ENCODE measurements at regions not wholly inside any gene's neighbourhood (a gene's known extent, or its start where the extent isn't known, plus 50 kb on each side); places are given as distances from the start of the nearest gene placed in this dataset.
"Not testable (repeated sequence)": the region's sequence is repeated elsewhere in the genome, so short reads cannot be mapped to it uniquely, and the experiment has no call there.

- no peak for DNase-seq
Observed at GRCh38 chr4:177957596-177958360, 515.5 kb upstream of the AGA start.

- DNase-seq, result no peak
Observed at GRCh38 chr4:177960566-177960965, 518.3 kb upstream of the AGA start.

GRCh38 chr4:177961761-177962380, 519.6 kb upstream of the AGA start:
- no peak for DNase-seq

- DNase-seq, result no peak
Observed at GRCh38 chr4:177964061-177964460, 521.8 kb upstream of the AGA start.

GRCh38 chr4:177964693-177965168, 522.5 kb upstream of the AGA start:
- no peak for DNase-seq

- DNase-seq, result no peak
Observed at GRCh38 chr4:177967328-177967727, 525.1 kb upstream of the AGA start.

- DNase-seq, result no peak
Observed at GRCh38 chr4:177968817-177969442, 526.7 kb upstream of the AGA start.

GRCh38 chr4:177974461-177974860, 532.2 kb upstream of the AGA start:
- DNase-seq, result no peak

- no peak for DNase-seq
Observed at GRCh38 chr4:177975315-177975987, 533.2 kb upstream of the AGA start.

GRCh38 chr4:177986236-177986635, 544.0 kb upstream of the AGA start:
- no peak for DNase-seq

GRCh38 chr4:177987896-177988295, 545.7 kb upstream of the AGA start:
- DNase-seq, result no peak

- no peak for DNase-seq
Observed at GRCh38 chr4:177989503-177990201, 547.4 kb upstream of the AGA start.

GRCh38 chr4:178003098-178003657, 560.9 kb upstream of the AGA start:
- DNase-seq, result no peak

- no peak for DNase-seq
Observed at GRCh38 chr4:178010596-178010995, 568.4 kb upstream of the AGA start.

- not testable (repeated sequence) for DNase-seq
Observed at GRCh38 chr4:178015046-178015445, 572.8 kb upstream of the AGA start.

GRCh38 chr4:178026999-178027398, 584.8 kb upstream of the AGA start:
- DNase-seq, result no peak

- no peak for DNase-seq
Observed at GRCh38 chr4:178027796-178028195, 585.6 kb upstream of the AGA start.

- DNase-seq, result no peak
Observed at GRCh38 chr4:178028481-178028880, 586.2 kb upstream of the AGA start.

GRCh38 chr4:178037459-178038214, 595.4 kb upstream of the AGA start:
- no peak for DNase-seq

- no peak for DNase-seq
Observed at GRCh38 chr4:178056996-178057395, 614.8 kb upstream of the AGA start.

GRCh38 chr4:178063568-178063967, 621.3 kb upstream of the AGA start:
- DNase-seq, result no peak

Measured in activated T-cell treated with anti-CD3 and anti-CD28 coated beads for 4 hours (primary cell).